T-helper 17 cell (primary cell): ENCODE measurements at regions not wholly inside any gene's neighbourhood (a gene's known extent, or its start where the extent isn't known, plus 50 kb on each side); places are given as distances from the start of the nearest gene placed in this dataset.

Experiments
- ATAC-seq: fragments of 150-1000 bp; cut with Tn5 transposase; 2 replicates; pipeline ENCODE4 v1.10.0; 2021; ENCODE audit warnings: mild to moderate bottlenecking, moderate library complexity
- DNase-seq, 3 donors: peaks; one replicate each; pipeline versions ENCODE4 v3.0.0 to v3.0.0-alpha.2; 2020 to 2021
- H3K9me3 ChIP-seq: one replicate; pipeline ENCODE4 v1.7.0; 2013; ENCODE audit warnings: low read length, mild to moderate bottlenecking; ENCODE audit not compliant: control insufficient read depth, poor library complexity, severe bottlenecking
- H3K27ac Mint-ChIP-seq: one replicate; pipeline ENCODE4 v1.8.0; 2022; ENCODE audit warnings: mild to moderate bottlenecking, moderate library complexity, mixed read lengths
- H3K27me3 Mint-ChIP-seq: one replicate; pipeline ENCODE4 v1.8.0; 2022; ENCODE audit warnings: mixed read lengths
- H3K36me3 Mint-ChIP-seq: one replicate; pipeline ENCODE4 v1.8.0; 2022; ENCODE audit warnings: low read depth, mixed read lengths
- H3K4me1 Mint-ChIP-seq: one replicate; pipeline ENCODE4 v1.8.0; 2022; ENCODE audit warnings: mild to moderate bottlenecking, mixed read lengths
- H3K4me3 Mint-ChIP-seq: one replicate; pipeline ENCODE4 v1.8.0; 2022; ENCODE audit warnings: mild to moderate bottlenecking, moderate library complexity, mixed read lengths

GRCh38 chr5:89228355-89228754 is 345.4 kb upstream of the MEF2C start:
- Mint-ChIP-seq H3K27ac (no peak overlapping the region), H3K27me3 (no peaks in the 10 kb centered on the region), H3K4me1 (no peaks in the 10 kb centered on the region), H3K4me3 (no peak overlapping the region), H3K36me3 (no peaks in the 10 kb centered on the region)
- no peak for DNase-seq
- H3K9me3 ChIP-seq = no peaks in the 10 kb centered on the region
- ATAC-seq = no peak

DNA sequence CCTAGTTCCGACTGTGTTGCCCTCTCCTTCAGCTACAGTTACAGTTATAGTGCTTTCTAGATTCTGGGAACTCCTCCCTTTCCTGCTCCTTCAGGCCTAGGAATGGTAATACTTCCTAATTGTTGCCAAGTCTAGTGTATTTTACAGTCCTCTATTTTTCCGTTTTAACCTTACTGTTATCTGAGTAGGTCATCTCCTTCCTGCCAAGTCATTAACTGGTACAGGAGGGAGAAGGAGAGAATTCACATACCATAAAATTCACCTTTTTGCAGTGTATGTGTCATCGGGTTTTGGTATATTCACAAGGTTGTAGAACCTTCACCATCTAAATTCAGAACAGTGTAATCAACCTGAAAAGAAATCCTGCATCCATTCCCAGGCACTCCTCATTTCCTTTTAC is 335.4 kb upstream of the MEF2C start:
- Mint-ChIP-seq H3K27me3 (no peaks in the 10 kb centered on the region), H3K36me3 (no peaks in the 10 kb centered on the region), H3K27ac (no peak overlapping the region), H3K4me3 (no peak overlapping the region), H3K4me1 (no peaks in the 10 kb centered on the region)
- ATAC-seq (no peak), DNase-seq (no peak)
- no peaks in the 10 kb centered on the region for H3K9me3 ChIP-seq

GRCh38 chr5:89216606-89217005 is 333.6 kb upstream of the MEF2C start:
- H3K9me3 ChIP-seq = no peaks in the 10 kb centered on the region
- no peaks in the 10 kb centered on the region for H3K27me3 Mint-ChIP-seq
- no peaks in the 10 kb centered on the region for H3K4me1 Mint-ChIP-seq
- H3K4me3 Mint-ChIP-seq = no peak overlapping the region
- no peak overlapping the region for H3K27ac Mint-ChIP-seq
- ATAC-seq (no peak), DNase-seq (no peak)
- no peaks in the 10 kb centered on the region for H3K36me3 Mint-ChIP-seq

- ATAC-seq (no peak), DNase-seq (no peak)
- H3K9me3 ChIP-seq = no peaks in the 10 kb centered on the region
- Mint-ChIP-seq H3K27ac (no peak overlapping the region), H3K4me1 (no peaks in the 10 kb centered on the region), H3K36me3 (no peaks in the 10 kb centered on the region), H3K4me3 (no peak overlapping the region), H3K27me3 (no peaks in the 10 kb centered on the region)
Measured at GRCh38 chr5:89213573-89213972, 330.6 kb upstream of the MEF2C start.

- Mint-ChIP-seq H3K36me3 (no peaks in the 10 kb centered on the region), H3K27ac (no peak overlapping the region), H3K27me3 (no peaks in the 10 kb centered on the region), H3K4me1 (no peaks in the 10 kb centered on the region), H3K4me3 (no peak overlapping the region)
- DNase-seq (no peak), ATAC-seq (no peak)
- H3K9me3 ChIP-seq = no peaks in the 10 kb centered on the region
Measured at GRCh38 chr5:89211836-89212235, 328.9 kb upstream of the MEF2C start.

DNA sequence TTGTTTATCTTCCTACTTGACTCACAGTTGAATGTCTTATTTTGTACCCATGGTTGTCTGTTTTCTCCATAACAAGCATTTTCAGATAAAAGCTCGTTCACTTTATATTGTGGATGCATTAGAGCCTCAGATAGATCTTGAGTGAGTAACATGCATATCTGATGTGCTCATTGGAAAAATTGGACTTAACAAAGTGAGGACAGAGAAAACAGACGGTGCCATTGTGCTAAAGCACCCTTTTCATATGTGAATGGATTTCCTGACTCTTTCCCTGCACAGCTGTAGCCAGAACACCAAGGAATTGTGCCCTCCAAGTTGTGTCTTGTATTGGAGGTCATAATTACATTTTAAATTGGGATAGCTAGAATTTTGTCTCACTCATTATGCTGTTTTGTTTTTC is 325.8 kb upstream of the MEF2C start:
- Mint-ChIP-seq H3K36me3 (no peaks in the 10 kb centered on the region), H3K4me1 (no peaks in the 10 kb centered on the region), H3K27me3 (no peaks in the 10 kb centered on the region), H3K27ac (no peak overlapping the region), H3K4me3 (no peak overlapping the region)
- no peaks in the 10 kb centered on the region for H3K9me3 ChIP-seq
- ATAC-seq (no peak), DNase-seq (no peak)

GRCh38 chr5:89208392-89208791 is 325.4 kb upstream of the MEF2C start:
- no peak for ATAC-seq
- Mint-ChIP-seq H3K27me3 (no peaks in the 10 kb centered on the region), H3K27ac (no peak overlapping the region), H3K36me3 (no peaks in the 10 kb centered on the region), H3K4me1 (no peaks in the 10 kb centered on the region), H3K4me3 (no peak overlapping the region)
- no peak for DNase-seq
- no peaks in the 10 kb centered on the region for H3K9me3 ChIP-seq

DNA sequence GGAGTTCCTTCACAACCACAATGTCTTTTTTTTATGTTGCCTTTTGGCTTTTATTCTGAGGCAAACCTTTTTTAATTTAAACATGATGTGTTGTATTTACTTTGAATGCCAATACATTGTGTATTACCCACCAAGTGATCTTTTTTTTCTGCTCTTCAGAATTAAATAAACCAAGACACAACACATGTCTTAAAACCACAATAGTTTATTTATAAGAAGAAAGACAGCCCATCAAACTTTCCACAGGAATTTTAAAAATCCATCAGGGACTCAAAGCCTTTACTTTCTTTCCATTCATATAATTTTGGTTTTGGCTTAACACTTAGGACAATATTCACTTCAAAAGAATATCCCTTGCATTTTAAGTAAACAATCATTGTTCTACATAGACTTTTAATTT is 321.8 kb upstream of the MEF2C start:
- no peaks in the 10 kb centered on the region for H3K4me1 Mint-ChIP-seq
- no peaks in the 10 kb centered on the region for H3K9me3 ChIP-seq

GRCh38 chr5:89203611-89204010 is 320.6 kb upstream of the MEF2C start:
- H3K4me3 Mint-ChIP-seq = no peak overlapping the region
- ATAC-seq = no peak
- no peaks in the 10 kb centered on the region for H3K4me1 Mint-ChIP-seq
- no peak overlapping the region for H3K27ac Mint-ChIP-seq
- no peaks in the 10 kb centered on the region for H3K36me3 Mint-ChIP-seq
- H3K27me3 Mint-ChIP-seq = no peaks in the 10 kb centered on the region
- no peaks in the 10 kb centered on the region for H3K9me3 ChIP-seq
- DNase-seq = no peak

More for the DNA sequence above, 321.8 kb upstream of the MEF2C start:
- Mint-ChIP-seq H3K36me3 (no peaks in the 10 kb centered on the region), H3K27me3 (no peaks in the 10 kb centered on the region), H3K27ac (no peak overlapping the region), H3K4me3 (no peak overlapping the region)
- ATAC-seq = no peak
- DNase-seq = no peak

- Mint-ChIP-seq H3K27ac (no peak overlapping the region), H3K4me3 (no peak overlapping the region), H3K36me3 (no peaks in the 10 kb centered on the region), H3K27me3 (no peaks in the 10 kb centered on the region), H3K4me1 (no peaks in the 10 kb centered on the region)
- DNase-seq (no peak), ATAC-seq (no peak)
- no peaks in the 10 kb centered on the region for H3K9me3 ChIP-seq
Measured at GRCh38 chr5:89200899-89201298, 317.9 kb upstream of the MEF2C start.

GRCh38 chr5:89199306-89199705 is 316.3 kb upstream of the MEF2C start:
- H3K4me3 Mint-ChIP-seq = no peak overlapping the region
- no peak overlapping the region for H3K27ac Mint-ChIP-seq
- DNase-seq (no peak), ATAC-seq (no peak)
- H3K27me3 Mint-ChIP-seq = no peaks in the 10 kb centered on the region
- H3K36me3 Mint-ChIP-seq = no peaks in the 10 kb centered on the region
- no peaks in the 10 kb centered on the region for H3K4me1 Mint-ChIP-seq
- H3K9me3 ChIP-seq = no peaks in the 10 kb centered on the region

DNA sequence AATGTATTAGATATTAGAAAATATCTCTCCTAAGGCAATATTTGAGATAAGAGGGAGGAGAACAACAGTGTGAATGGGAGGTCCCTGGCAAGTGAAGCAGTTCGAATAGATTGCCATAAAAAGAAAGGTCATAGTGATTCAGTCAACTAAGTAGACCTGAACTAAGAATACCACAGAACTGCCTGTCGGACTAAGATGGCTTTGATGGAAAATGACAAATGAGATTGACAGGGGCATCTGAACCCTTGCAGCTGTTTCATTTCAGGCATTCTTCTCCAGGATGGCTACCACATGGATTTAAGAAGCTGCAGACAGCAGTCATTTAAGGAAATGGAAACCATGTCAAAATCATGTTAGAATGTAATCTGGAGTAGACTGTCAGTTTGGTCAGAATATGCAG is 308.4 kb upstream of the MEF2C start:
- H3K36me3 Mint-ChIP-seq = no peaks in the 10 kb centered on the region
- no peak for ATAC-seq
- no peak overlapping the region for H3K4me3 Mint-ChIP-seq
- no peaks in the 10 kb centered on the region for H3K9me3 ChIP-seq
- no peak overlapping the region for H3K27ac Mint-ChIP-seq
- DNase-seq = no peak
- H3K4me1 Mint-ChIP-seq = no peaks in the 10 kb centered on the region
- no peaks in the 10 kb centered on the region for H3K27me3 Mint-ChIP-seq

GRCh38 chr5:89190515-89191265 is 307.7 kb upstream of the MEF2C start:
- no peaks in the 10 kb centered on the region for H3K9me3 ChIP-seq
- Mint-ChIP-seq H3K4me3 (no peak overlapping the region), H3K36me3 (no peaks in the 10 kb centered on the region), H3K27me3 (no peaks in the 10 kb centered on the region), H3K4me1 (no peaks in the 10 kb centered on the region), H3K27ac (no peak overlapping the region)
- ATAC-seq (no peak), DNase-seq (no peak)

DNA sequence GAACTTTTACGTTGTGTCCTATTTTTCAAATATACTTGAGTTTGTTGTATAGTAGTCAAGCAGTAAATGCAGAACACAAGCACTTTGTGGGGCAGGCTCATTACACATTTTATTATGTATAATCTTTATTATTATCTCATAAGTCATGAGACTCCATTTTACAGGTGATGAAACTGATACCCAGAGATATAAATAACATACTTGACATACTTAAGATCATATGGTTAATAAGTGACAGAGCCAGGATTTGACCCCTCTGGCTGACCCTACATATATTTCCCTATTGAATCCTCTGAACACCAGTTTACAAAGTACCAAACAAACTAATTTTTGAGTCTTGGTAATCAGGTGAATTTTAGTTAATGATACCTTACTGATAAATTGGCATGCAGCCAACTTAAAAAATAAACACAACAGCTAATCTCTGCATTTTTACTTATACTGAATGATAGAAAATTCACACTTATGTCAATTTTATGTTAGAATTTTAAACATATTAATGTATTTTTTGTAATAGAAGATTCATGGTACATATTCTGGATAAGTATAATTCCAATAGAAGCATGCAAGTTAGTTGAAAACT is 305.0 kb upstream of the MEF2C start:
- no peak for ATAC-seq
- H3K9me3 ChIP-seq = no peaks in the 10 kb centered on the region
- Mint-ChIP-seq H3K27ac (no peak overlapping the region), H3K27me3 (no peaks in the 10 kb centered on the region), H3K36me3 (no peaks in the 10 kb centered on the region), H3K4me1 (no peaks in the 10 kb centered on the region), H3K4me3 (no peak overlapping the region)
- DNase-seq = no peak
